ENCODE measurements at regions not wholly inside any gene's neighbourhood (a gene's known extent, or its start where the extent isn't known, plus 50 kb on each side); places are given as distances from the start of the nearest gene placed in this dataset.

DNA sequence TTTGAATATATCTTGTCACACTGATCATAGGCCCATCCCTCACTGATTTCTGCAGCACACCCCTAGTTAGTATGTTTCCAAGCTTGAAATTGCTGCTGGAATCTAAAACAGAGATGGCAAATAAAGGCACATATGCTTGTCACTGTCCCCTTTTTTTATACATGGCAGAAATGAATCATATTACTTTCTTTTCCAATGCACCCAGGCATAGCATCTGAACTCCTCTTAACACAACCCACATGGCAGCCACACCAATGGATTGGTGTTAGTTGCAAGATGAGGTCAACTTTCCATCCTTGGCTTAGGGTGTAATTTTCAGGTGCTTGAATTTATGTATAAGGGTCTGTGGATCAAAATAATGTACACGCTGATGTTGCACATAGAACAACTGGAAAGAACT lies 473.8 kb upstream of the ZNF608 start:
- no peak for TF ChIP-seq FOXM1 (IDR thresholded peaks at IDR 0.05; ENCODE audit: borderline replicate concordance, low read depth)
- TF ChIP-seq ZBTB7A (IDR thresholded peaks at IDR 0.05; ENCODE audit: low read depth) = no peak
- no peak for TF ChIP-seq EP300 (IDR thresholded peaks at IDR 0.05; ENCODE audit: borderline replicate concordance)
- TF ChIP-seq CREB1 (IDR thresholded peaks at IDR 0.05; ENCODE audit: low read depth) = no peak
- no peak for TF ChIP-seq EGR1 (IDR thresholded peaks at IDR 0.05)
- TF ChIP-seq, protein P1, sequence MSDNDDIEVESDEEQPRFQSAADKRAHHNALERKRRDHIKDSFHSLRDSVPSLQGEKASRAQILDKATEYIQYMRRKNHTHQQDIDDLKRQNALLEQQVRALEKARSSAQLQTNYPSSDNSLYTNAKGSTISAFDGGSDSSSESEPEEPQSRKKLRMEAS (IDR thresholded peaks at IDR 0.05) = no peak
- TF ChIP-seq TAF1 (IDR thresholded peaks at IDR 0.05; ENCODE audit: low read depth) = no peak
- no peak for TF ChIP-seq TEAD4 (IDR thresholded peaks at IDR 0.05)
- TF ChIP-seq NFIC (IDR thresholded peaks at IDR 0.05) = no peak
- TF ChIP-seq TCF12 (IDR thresholded peaks at IDR 0.05; ENCODE audit: low read depth) = no peak
- no peak for TF ChIP-seq CEBPB (IDR thresholded peaks at IDR 0.05)
- TF ChIP-seq, protein P2, sequence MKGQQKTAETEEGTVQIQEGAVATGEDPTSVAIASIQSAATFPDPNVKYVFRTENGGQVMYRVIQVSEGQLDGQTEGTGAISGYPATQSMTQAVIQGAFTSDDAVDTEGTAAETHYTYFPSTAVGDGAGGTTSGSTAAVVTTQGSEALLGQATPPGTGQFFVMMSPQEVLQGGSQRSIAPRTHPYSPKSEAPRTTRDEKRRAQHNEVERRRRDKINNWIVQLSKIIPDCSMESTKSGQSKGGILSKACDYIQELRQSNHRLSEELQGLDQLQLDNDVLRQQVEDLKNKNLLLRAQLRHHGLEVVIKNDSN (IDR thresholded peaks at IDR 0.05) = no peak
- TF ChIP-seq YY1 (IDR thresholded peaks at IDR 0.05; ENCODE audit: low read depth) = no peak
- no peak for TF ChIP-seq RAD21 (IDR thresholded peaks at IDR 0.05; ENCODE audit: low read depth)
- TF ChIP-seq, protein P3, sequence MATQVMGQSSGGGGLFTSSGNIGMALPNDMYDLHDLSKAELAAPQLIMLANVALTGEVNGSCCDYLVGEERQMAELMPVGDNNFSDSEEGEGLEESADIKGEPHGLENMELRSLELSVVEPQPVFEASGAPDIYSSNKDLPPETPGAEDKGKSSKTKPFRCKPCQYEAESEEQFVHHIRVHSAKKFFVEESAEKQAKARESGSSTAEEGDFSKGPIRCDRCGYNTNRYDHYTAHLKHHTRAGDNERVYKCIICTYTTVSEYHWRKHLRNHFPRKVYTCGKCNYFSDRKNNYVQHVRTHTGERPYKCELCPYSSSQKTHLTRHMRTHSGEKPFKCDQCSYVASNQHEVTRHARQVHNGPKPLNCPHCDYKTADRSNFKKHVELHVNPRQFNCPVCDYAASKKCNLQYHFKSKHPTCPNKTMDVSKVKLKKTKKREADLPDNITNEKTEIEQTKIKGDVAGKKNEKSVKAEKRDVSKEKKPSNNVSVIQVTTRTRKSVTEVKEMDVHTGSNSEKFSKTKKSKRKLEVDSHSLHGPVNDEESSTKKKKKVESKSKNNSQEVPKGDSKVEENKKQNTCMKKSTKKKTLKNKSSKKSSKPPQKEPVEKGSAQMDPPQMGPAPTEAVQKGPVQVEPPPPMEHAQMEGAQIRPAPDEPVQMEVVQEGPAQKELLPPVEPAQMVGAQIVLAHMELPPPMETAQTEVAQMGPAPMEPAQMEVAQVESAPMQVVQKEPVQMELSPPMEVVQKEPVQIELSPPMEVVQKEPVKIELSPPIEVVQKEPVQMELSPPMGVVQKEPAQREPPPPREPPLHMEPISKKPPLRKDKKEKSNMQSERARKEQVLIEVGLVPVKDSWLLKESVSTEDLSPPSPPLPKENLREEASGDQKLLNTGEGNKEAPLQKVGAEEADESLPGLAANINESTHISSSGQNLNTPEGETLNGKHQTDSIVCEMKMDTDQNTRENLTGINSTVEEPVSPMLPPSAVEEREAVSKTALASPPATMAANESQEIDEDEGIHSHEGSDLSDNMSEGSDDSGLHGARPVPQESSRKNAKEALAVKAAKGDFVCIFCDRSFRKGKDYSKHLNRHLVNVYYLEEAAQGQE (IDR thresholded peaks at IDR 0.05; ENCODE audit: low read depth) = no peak

DNA sequence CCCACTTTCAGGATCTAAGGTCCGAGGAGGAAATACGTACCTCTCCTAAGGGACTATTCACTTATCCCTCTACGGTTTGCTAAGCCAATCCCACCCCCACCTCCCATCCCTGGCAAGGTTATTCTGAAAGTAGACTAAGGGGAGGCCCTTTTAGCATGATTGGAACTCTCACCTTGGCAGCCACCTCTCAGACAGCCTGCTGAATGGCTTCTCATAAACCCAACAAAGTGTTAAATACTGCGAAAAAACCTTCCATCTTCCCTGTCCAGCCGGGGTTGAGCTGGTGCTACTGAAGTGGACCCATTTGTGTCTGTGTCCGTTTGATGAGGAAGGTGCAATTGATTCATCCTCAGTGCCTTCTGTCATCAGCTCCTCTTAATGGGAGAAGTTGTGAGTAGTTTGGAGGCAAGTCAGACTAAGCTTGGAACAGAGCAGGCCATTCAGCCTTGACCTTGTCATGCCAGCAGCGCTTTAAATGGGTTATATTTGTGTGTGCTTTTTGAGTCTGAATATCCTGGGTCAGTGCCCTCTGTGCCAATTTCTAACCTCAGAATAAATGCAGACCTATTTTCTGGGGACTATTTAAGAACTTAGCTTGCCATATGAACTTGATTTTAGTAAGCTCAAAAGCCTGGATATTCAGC lies 476.3 kb upstream of the ZNF608 start:
- TF ChIP-seq CREB1 (IDR thresholded peaks at IDR 0.05; ENCODE audit: low read depth) (no peak), TCF12 (IDR thresholded peaks at IDR 0.05; ENCODE audit: low read depth) (no peak), YY1 (IDR thresholded peaks at IDR 0.05; ENCODE audit: low read depth) (no peak), TAF1 (IDR thresholded peaks at IDR 0.05; ENCODE audit: low read depth) (no peak), ZBTB7A (IDR thresholded peaks at IDR 0.05; ENCODE audit: low read depth) (no peak), EGR1 (IDR thresholded peaks at IDR 0.05) (no peak), CEBPB (IDR thresholded peaks at IDR 0.05) (no peak), NFIC (IDR thresholded peaks at IDR 0.05) (no peak), RAD21 (IDR thresholded peaks at IDR 0.05; ENCODE audit: low read depth) (no peak), TEAD4 (IDR thresholded peaks at IDR 0.05) (no peak), FOXM1 (IDR thresholded peaks at IDR 0.05; ENCODE audit: borderline replicate concordance, low read depth) (no peak), EP300 (IDR thresholded peaks at IDR 0.05; ENCODE audit: borderline replicate concordance) (no peak)
- TF ChIP-seq, protein P3 (IDR thresholded peaks at IDR 0.05; ENCODE audit: low read depth) = no peak
- TF ChIP-seq, protein P1 (IDR thresholded peaks at IDR 0.05) = no peak
- TF ChIP-seq, protein P2 (IDR thresholded peaks at IDR 0.05) = no peak

DNA sequence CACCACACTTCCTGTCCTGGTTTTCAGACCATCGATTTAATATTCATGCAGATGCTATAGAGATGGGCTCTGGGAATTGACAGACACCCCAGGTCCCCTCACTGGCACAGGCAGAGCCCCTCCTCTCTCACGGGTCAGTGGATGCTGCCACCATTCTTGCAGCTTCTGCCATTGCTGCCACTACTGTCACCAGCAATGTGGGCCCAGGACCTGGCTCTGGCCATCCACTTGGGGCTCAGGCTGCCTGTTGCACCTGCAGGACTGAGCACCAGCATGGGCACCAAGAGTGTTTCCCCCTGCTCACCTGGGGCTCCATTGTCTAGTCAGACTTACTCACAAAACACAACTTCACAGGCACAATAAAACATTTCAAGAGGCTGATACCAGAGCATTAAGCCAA lies 479.0 kb upstream of the ZNF608 start:
- no peak for TF ChIP-seq NFIC (IDR thresholded peaks at IDR 0.05)
- no peak for TF ChIP-seq EGR1 (IDR thresholded peaks at IDR 0.05)
- TF ChIP-seq YY1 (IDR thresholded peaks at IDR 0.05; ENCODE audit: low read depth) = no peak
- TF ChIP-seq, protein P2 (IDR thresholded peaks at IDR 0.05) = no peak
- TF ChIP-seq, protein P1 (IDR thresholded peaks at IDR 0.05) = no peak
- TF ChIP-seq, protein P3 (IDR thresholded peaks at IDR 0.05; ENCODE audit: low read depth) = no peak
- no peak for TF ChIP-seq TEAD4 (IDR thresholded peaks at IDR 0.05)
- TF ChIP-seq EP300 (IDR thresholded peaks at IDR 0.05; ENCODE audit: borderline replicate concordance) = no peak
- TF ChIP-seq CREB1 (IDR thresholded peaks at IDR 0.05; ENCODE audit: low read depth) = no peak
- no peak for TF ChIP-seq CEBPB (IDR thresholded peaks at IDR 0.05)
- no peak for TF ChIP-seq FOXM1 (IDR thresholded peaks at IDR 0.05; ENCODE audit: borderline replicate concordance, low read depth)
- no peak for TF ChIP-seq ZBTB7A (IDR thresholded peaks at IDR 0.05; ENCODE audit: low read depth)
- TF ChIP-seq TAF1 (IDR thresholded peaks at IDR 0.05; ENCODE audit: low read depth) = no peak
- TF ChIP-seq TCF12 (IDR thresholded peaks at IDR 0.05; ENCODE audit: low read depth) = no peak
- no peak for TF ChIP-seq RAD21 (IDR thresholded peaks at IDR 0.05; ENCODE audit: low read depth)
